GM18498 (cell line): ENCODE measurements at regions not wholly inside any gene's neighbourhood (a gene's known extent, or its start where the extent isn't known, plus 50 kb on each side); places are given as distances from the start of the nearest gene placed in this dataset.

Source experiments
- ATAC-seq: cut with Tn5 transposase; IDR thresholded peaks from one replicate; pipeline ENCODE4 v1.9.1; 2021; ENCODE audit warnings: mild to moderate bottlenecking, moderate library complexity; ENCODE audit not compliant: unreplicated experiment

- ATAC-seq, result no peak
These were observed 114.8 kb downstream of the TBXT start for GRCh38 chr6:166052837-166053236.

DNA sequence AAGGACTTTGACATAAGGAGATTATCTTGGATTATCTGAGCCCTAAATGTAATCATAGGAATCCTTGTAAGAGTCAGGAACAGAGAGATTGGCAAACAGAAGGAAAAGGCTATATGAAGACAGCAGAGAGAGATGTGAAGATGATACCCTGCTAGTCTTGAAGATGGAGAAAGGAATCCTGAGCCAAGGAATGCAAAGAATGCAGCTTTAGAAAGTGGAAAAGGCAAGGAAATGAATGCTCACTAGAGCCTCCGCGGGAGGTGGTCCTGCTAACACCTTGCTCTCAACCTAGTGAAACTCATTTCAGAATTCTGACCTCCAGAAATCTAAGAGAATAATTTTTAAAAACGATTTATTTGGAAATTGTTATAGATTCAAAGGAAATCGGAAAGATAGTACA, 117.1 kb downstream of the TBXT start:
- no peak for ATAC-seq

DNA sequence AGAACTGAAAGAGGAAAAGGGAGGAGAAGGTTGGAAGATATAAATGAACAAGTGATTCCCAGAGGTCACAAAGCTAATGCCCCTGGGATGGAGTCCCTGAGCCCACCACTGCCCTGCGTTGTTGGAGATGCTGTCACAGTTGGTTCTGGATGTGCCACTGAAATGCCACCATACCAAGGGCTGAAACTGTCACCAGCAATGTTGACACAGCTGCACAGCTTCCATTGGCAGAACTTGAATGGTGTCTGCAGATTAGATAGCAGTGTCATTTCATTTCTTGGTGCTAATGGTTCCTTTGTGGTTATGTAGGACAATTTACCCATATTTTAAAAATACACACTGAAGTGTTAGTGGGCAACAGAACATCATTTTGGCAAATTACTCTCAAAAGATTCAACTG, 120.7 kb downstream of the TBXT start:
- no peak for ATAC-seq

- no peak for ATAC-seq
These were observed 121.4 kb downstream of the TBXT start for GRCh38 chr6:166046226-166046625.

DNA sequence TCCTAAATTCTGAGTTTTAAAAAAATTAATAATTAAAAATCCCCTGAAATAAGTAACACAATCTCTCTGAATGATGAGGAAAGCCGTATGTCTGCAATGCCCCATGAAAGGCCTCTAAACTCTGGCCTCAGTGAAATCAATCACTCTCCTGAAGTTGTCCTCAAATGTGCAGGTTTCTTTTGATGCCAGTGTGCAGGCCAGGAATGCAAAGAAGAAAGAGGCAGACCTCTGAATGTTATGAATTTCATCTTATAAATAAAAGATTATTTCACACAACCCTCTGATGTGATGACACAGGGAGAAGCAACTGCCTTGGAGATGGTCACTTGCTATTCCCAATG, 121.8 kb downstream of the TBXT start:
- no peak for ATAC-seq

DNA sequence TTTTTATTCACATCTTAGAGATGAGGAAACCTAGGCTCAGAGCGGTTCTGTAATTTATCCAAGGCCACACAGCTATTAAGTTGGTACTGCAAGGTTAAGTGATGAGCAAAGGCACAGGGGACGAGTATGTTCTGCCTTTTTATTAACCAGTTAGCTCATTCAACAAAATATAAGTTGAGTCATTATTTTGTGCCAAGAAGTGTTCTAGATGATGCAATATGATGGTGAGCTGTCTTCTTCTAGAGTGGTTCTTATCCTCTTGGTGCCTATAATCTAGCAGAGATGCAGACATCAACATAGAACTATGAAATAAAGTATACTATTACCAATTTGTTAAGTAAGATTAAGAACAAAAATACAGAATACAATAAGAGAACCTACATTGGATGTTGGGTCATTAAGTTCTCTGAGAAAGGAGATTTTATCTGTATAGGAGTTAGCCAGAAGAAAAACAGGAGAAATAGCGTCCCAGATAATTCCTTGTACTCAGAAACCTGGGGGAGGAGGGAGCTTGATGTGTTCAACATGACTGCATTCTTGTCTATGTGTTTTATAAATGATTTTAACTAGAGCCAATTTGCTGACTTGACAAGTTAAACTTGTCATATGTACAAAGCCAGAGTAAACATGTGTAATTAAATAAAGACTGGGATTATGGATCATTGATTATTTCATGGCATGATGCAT, 122.3 kb downstream of the TBXT start:
- no peak for ATAC-seq

DNA sequence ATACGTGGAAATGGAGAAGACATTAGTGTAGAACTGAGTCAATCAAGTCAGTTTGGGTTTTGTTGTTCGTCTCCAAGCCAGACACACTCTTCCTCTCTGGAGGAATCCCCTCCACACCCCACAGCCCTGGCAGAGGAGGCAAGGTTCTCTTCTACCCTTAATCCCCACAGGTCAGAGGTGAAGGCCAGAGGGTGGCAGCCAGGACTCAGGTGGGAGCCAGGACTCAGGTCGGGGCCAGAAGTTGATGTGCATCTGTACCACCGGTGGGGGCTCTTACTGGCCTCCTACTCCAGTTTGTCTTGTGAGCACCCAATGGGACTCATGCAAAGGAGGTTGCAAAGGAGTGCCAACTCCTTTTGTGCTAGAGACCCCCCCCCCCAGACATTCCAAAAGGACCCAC, 126.4 kb downstream of the TBXT start:
- no peak for ATAC-seq

DNA sequence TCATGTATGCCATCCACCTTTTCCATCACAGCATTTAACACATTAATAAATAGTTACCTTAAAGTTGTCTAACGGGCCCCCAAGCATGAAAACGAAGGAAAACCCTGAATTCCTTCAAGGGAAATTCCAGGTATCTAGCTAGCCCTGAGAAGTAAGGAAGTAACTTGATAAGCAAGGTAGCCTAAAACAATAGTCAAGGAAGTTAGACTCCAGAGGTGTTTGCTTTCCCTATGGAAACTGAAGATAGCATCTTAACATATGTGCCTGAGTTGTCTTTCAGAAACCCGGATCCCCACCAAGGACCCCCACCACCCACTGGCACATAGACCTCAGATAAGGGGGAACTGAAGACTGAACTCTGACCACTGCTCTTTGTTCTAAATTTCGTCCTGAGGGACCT, 127.4 kb downstream of the TBXT start:
- ATAC-seq, result no peak

GRCh38 chr6:166036316-166037095, 131.1 kb downstream of the TBXT start:
- ATAC-seq, result no peak

DNA sequence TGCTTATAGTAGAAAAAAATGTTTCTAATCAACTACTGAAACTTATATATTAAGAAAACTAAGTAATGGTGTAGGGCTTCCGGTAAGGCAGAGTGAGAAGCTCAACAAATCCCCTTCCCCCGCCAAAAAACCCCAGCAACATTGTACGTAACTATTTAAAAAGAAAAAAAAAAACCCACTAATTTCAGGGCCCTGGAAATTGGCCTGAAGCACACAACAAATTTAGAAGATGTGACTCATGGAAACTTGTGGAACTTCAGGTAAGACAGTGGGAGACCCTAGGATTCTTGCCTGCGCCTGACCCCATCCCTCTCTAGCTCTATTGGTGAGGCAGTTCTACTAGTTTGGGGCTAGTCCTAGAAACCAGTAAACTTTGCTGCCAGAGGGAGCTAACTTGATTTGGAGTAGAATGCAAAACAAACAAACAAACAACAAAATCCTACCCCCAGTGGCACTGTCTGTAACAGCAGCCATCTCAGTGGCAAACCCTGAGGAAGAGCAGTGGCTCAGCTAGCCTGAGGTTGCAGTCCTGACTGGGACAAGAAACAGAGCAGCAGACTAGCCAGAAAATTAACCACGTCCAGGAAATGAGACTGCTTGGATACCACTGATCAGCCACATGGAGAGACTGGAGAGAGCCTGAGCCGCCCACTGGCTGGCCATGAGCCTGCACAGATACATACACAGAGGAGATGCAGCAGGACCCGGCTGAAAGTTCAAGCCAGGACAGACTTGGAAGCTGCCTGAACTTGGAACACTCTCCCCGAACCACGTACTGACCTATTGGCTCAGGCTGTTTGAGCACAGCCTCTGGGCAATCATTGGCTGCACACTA, 135.1 kb downstream of the TBXT start:
- peak; percentile 46 for ATAC-seq

- no peak for ATAC-seq
These were observed 136.4 kb downstream of the TBXT start for GRCh38 chr6:166031275-166031674.

- no peak for ATAC-seq
These were observed 138.1 kb downstream of the TBXT start for GRCh38 chr6:166029506-166029905.

- ATAC-seq, result no peak
These were observed 139.9 kb downstream of the TBXT start for GRCh38 chr6:166027761-166028160.

- no peak for ATAC-seq
These were observed 141.0 kb downstream of the TBXT start for GRCh38 chr6:166026586-166027126.

GRCh38 chr6:166025149-166025898, 142.3 kb downstream of the TBXT start:
- ATAC-seq, result no peak

DNA sequence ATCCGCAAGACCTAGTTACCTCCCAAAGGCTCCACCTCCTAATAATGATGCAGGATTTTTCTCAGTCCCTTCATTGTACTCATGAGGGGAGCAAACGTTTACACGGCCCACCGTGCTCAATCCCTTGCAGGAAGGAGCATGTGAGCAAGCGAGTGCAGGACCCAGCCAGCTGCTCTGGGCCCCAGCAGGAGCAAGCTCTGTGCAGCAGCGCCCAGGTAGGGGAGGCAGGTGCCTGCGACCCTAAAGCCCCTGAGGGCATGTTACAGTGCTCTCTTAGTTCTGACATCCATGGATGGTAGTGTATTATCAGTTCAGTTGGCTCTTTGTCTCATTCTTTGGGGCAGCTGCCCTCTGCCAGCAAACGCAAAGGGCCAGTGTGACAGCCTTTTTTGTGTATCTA, 143.4 kb downstream of the TBXT start:
- ATAC-seq, result no peak

- ATAC-seq, result no peak
These were observed 144.2 kb downstream of the TBXT start for GRCh38 chr6:166023273-166023989.

- ATAC-seq, result no peak
These were observed 146.2 kb downstream of the TBXT start for GRCh38 chr6:166021429-166021828.

GRCh38 chr6:166019214-166019613, 148.4 kb downstream of the TBXT start:
- ATAC-seq, result no peak

- ATAC-seq, result no peak
These were observed 150.5 kb downstream of the TBXT start for GRCh38 chr6:166017032-166017635.
